GM12878 (cell line): ENCODE measurements at regions not wholly inside any gene's neighbourhood (a gene's known extent, or its start where the extent isn't known, plus 50 kb on each side); places are given as distances from the start of the nearest gene placed in this dataset.

Source experiments
- ASH2L ChIP-seq: fragments of 300-600, 200-600 bp; sonication (generic); IDR thresholded peaks from 2 replicates; pipeline ENCODE4 v1.6.1; 2017; ENCODE audit warnings: low read depth, mild to moderate bottlenecking, borderline replicate concordance
- CREB1 ChIP-seq: IDR thresholded peaks from 2 replicates; pipeline ENCODE4 v1.6.1; 2012; ENCODE audit warnings: low read depth, mild to moderate bottlenecking, inconsistent platforms
- EP300 ChIP-seq, 2 experiments: fragments of 150-350 bp in 1 of 2; IDR thresholded peaks; 2 replicates each; pipeline ENCODE4 v1.6.1; 2011 to 2012; ENCODE audit warnings: low read depth in 2 of 2, low read length in 2 of 2, borderline replicate concordance in 1 of 2, improper control_type of control experiment in 1 of 2, inconsistent platforms in 1 of 2; ENCODE audit not compliant: control insufficient read depth in 1 of 2
- EZH2 ChIP-seq: IDR thresholded peaks from 2 replicates; pipeline ENCODE4 v1.6.1; 2012; ENCODE audit warnings: low read depth, mild to moderate bottlenecking, control low read depth, inconsistent platforms, low read length, borderline replicate concordance; ENCODE audit not compliant: control insufficient read depth
- MTA3 ChIP-seq: IDR thresholded peaks from 2 replicates; pipeline ENCODE4 v1.6.1; 2012; ENCODE audit warnings: low read length, inconsistent platforms, borderline replicate concordance
- MXI1 ChIP-seq: fragments of 150-350 bp; IDR thresholded peaks from 2 replicates; pipeline ENCODE4 v1.6.1; 2011; ENCODE audit warnings: low read depth, mild to moderate bottlenecking, inconsistent platforms, low read length, improper control_type of control experiment
- NR2C1 ChIP-seq: fragments of 450-650 bp; IDR thresholded peaks from 2 replicates; pipeline ENCODE4 v1.6.1; 2017; ENCODE audit warnings: antibody characterized with exemption, mild to moderate bottlenecking, moderate library complexity
- POLR2A ChIP-seq: IDR thresholded peaks from 2 replicates; pipeline ENCODE4 v1.6.1; 2011; ENCODE audit warnings: low read depth, mild to moderate bottlenecking, low read length
- POLR2AphosphoS5 ChIP-seq: IDR thresholded peaks from 2 replicates; pipeline ENCODE4 v1.6.1; 2011; ENCODE audit warnings: mild to moderate bottlenecking, low read length, inconsistent platforms
- RAD51 ChIP-seq: fragments of 450-650 bp; IDR thresholded peaks from 2 replicates; pipeline ENCODE4 v1.6.1; 2016; ENCODE audit warnings: moderate library complexity, mild to moderate bottlenecking, inconsistent platforms
- ZNF217 ChIP-seq: fragments of 450-650 bp; IDR thresholded peaks from 2 replicates; pipeline ENCODE4 v1.6.1; 2017; ENCODE audit warnings: antibody characterized with exemption, mild to moderate bottlenecking
- TF ChIP-seq, protein P1 (sequence below): IDR thresholded peaks from 2 replicates; pipeline ENCODE4 v1.6.1; 2011; ENCODE audit warnings: low read depth, mild to moderate bottlenecking, low read length, moderate library complexity, borderline replicate concordance; ENCODE audit errors: extremely low read depth
- TF ChIP-seq, protein P2 (sequence below): IDR thresholded peaks from 2 replicates; pipeline ENCODE4 v1.6.1; 2012; ENCODE audit warnings: low read depth, low read length, improper control_type of control experiment

DNA sequence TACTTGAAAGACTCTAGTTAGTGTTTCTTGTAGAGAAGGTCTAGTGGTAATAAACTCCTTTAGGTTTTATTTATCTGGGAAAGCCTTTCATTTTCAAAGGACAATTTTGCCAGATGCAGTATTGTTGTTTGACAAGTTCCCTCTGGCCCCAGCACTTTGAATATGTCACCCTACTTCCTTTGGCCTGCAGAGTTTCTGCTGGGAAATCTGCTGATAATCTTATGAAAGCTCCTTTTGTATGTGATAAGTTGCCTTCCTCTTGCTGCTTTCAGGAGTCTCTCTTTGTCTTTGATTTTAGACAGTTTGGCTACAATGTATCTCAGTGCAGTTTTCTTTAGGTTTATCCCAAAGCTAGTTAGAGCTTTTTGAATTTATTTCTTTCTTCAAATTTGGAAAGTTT lies 106.2 kb upstream of the L3MBTL4 start:
- TF ChIP-seq, protein P1, sequence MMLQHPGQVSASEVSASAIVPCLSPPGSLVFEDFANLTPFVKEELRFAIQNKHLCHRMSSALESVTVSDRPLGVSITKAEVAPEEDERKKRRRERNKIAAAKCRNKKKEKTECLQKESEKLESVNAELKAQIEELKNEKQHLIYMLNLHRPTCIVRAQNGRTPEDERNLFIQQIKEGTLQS = no peak
- TF ChIP-seq, protein P2, sequence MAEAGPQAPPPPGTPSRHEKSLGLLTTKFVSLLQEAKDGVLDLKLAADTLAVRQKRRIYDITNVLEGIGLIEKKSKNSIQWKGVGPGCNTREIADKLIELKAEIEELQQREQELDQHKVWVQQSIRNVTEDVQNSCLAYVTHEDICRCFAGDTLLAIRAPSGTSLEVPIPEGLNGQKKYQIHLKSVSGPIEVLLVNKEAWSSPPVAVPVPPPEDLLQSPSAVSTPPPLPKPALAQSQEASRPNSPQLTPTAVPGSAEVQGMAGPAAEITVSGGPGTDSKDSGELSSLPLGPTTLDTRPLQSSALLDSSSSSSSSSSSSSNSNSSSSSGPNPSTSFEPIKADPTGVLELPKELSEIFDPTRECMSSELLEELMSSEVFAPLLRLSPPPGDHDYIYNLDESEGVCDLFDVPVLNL = no peak
- TF ChIP-seq POLR2A = no peak
- no peak for TF ChIP-seq MTA3
- no peak for TF ChIP-seq NR2C1
- TF ChIP-seq POLR2AphosphoS5 = no peak
- no peak for TF ChIP-seq RAD51
- TF ChIP-seq CREB1 = no peak
- no peak for TF ChIP-seq ZNF217
- TF ChIP-seq EP300 (IDR thresholded peaks at IDR 0.05; ENCODE audit: borderline replicate concordance in 1 of 2, control insufficient read depth in 1 of 2, low read depth in 2 of 2, low read length in 2 of 2) = no peak
- no peak for TF ChIP-seq ASH2L
- no peak for TF ChIP-seq MXI1
- TF ChIP-seq EZH2 = no peak
